Neural crest cell (in vitro differentiated cells): ENCODE measurements at regions not wholly inside any gene's neighbourhood (a gene's known extent, or its start where the extent isn't known, plus 50 kb on each side); places are given as distances from the start of the nearest gene placed in this dataset.

Source experiments
- DNase-seq: peaks from one replicate; pipeline ENCODE4 v3.0.0; 2021; ENCODE audit warnings: low read depth, mixed read lengths, low spot score
- H3K27ac Mint-ChIP-seq: one replicate; pipeline ENCODE4 v1.8.0; 2021; ENCODE audit warnings: mild to moderate bottlenecking, mixed read lengths; ENCODE audit not compliant: unreplicated experiment
- H3K27me3 Mint-ChIP-seq: 2 replicates; pipeline ENCODE4 v1.8.0; 2021; ENCODE audit warnings: low read depth, mild to moderate bottlenecking, mixed read lengths
- H3K36me3 Mint-ChIP-seq: 2 replicates; pipeline ENCODE4 v1.8.0; 2021; ENCODE audit warnings: low read depth, mild to moderate bottlenecking, mixed read lengths
- H3K4me1 Mint-ChIP-seq: 2 replicates; pipeline ENCODE4 v1.8.0; 2021; ENCODE audit warnings: mixed read lengths
- H3K4me3 Mint-ChIP-seq: one replicate; pipeline ENCODE4 v1.8.0; 2021; ENCODE audit warnings: mild to moderate bottlenecking, mixed read lengths
- H3K9me3 Mint-ChIP-seq: 2 replicates; pipeline ENCODE4 v1.8.0; 2021; ENCODE audit warnings: mixed read lengths
- CTCF ChIP-seq: fragments of 200-600 bp; sonication (generic); conservative IDR thresholded peaks from 2 replicates; pipeline ENCODE4 v1.5.0; 2021; ENCODE audit warnings: antibody characterized with exemption, mild to moderate bottlenecking

DNA sequence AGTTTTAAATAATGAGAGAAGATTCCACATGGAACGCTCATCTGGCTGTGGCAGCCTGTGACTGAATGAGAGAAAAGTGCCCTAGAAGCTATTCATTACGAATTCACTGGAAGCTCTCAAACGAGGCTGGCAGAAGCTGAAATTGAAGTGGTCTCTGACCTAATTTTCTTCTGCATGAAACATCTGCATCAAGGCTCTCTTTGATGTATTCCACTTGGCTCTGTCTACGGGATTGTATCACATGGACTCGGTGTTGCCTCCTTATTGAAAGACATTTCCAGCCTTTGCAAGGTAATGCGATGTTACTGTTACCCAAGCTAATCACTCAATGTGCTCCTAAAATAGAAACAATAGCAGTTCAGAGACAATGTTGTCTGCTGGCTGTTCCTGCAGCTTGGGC lies 246.9 kb upstream of the ZNF462 start:
- Mint-ChIP-seq H3K36me3 (peaks cover 3% of the 10 kb centered on the region), H3K4me1 (peaks cover 44% of the 10 kb centered on the region), H3K4me3 (no peak overlapping the region), H3K27me3 (peaks cover 4% of the 10 kb centered on the region), H3K27ac (no peak overlapping the region), H3K9me3 (peaks cover 5% of the 10 kb centered on the region)
- no peak for DNase-seq
- TF ChIP-seq CTCF = no peak

DNA sequence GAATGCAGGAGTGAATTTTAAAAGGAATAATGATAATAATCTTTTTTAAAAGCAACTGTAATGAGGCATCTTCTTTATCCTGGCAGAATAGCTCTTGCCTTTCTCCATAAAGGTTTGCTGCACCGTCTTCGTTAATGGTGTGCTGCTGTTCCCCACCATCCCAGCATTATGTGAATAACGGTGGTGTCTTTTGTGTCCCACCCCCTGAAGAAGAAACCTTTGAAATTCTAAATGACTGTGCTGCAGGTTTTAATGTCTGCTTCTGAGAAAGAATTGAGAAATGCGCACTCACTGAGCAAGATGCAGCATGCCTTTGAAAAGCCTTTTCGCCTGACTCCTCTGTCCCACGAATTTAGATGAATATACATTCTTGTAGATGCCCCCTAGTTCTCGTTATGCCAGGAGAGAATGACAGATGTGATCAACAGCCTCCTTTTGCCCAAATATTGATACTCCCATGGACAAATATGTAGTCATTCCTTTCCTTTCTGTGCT lies 246.1 kb upstream of the ZNF462 start:
- Mint-ChIP-seq H3K9me3 (peaks cover 2% of the 10 kb centered on the region), H3K27ac (no peak overlapping the region), H3K36me3 (no peaks in the 10 kb centered on the region), H3K4me1 (peaks cover 53% of the 10 kb centered on the region), H3K27me3 (peaks cover 4% of the 10 kb centered on the region), H3K4me3 (no peak overlapping the region)
- TF ChIP-seq CTCF = no peak
- DNase-seq = no peak

DNA sequence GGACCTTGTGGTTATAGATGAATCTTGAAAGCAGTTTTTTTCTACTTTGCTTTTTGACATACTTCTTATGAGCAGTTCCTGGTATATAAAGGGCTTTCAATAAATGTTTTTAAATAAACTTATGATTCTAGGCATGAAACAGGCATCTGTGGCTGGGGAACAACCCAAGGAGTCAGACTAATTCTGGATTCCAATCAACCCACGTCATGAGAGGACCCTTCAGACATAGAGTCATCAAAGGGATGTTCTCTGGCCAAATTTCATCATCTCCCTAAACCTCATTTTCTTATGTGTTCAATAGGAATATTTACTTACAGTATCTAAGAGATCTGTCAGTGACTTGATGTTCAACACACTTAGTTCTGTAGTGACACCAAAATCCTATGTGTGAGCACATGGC lies 243.8 kb upstream of the ZNF462 start:
- DNase-seq = no peak
- no peak overlapping the region for H3K27ac Mint-ChIP-seq
- no peak overlapping the region for H3K4me3 Mint-ChIP-seq
- peaks cover 6% of the 10 kb centered on the region for H3K27me3 Mint-ChIP-seq
- no peaks in the 10 kb centered on the region for H3K9me3 Mint-ChIP-seq
- no peaks in the 10 kb centered on the region for H3K36me3 Mint-ChIP-seq
- peaks cover 63% of the 10 kb centered on the region for H3K4me1 Mint-ChIP-seq
- no peak for TF ChIP-seq CTCF

GRCh38 chr9:106620081-106620480 lies 242.9 kb upstream of the ZNF462 start:
- Mint-ChIP-seq H3K9me3 (no peaks in the 10 kb centered on the region), H3K4me3 (no peak overlapping the region), H3K4me1 (peaks cover 54% of the 10 kb centered on the region), H3K27ac (no peak overlapping the region), H3K27me3 (peaks cover 6% of the 10 kb centered on the region), H3K36me3 (no peaks in the 10 kb centered on the region)
- no peak for DNase-seq
- no peak for TF ChIP-seq CTCF

DNA sequence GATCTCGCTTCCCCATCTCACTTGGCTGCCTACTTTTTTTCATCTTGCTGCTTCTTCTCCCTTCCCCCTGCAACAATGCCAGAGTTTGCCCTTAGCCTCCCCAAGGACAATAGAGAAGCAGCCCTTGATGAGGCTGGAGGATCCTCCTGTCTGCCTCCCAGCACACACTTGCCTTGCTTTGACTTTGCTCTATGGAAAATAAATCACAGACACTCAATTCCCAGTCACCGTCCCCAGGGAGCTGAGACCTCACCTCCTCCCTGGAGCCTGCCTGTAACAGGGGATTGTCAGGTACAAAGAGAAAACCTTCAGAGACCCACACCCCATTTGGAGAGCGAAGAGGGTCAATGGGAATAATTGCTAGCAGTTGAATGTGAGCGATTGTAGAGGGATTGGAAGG lies 242.1 kb upstream of the ZNF462 start:
- Mint-ChIP-seq H3K4me1 (peaks cover 47% of the 10 kb centered on the region), H3K27ac (peak overlapping the region; percentile 93), H3K4me3 (peak overlapping the region; percentile 73), H3K27me3 (peaks cover 6% of the 10 kb centered on the region), H3K9me3 (no peaks in the 10 kb centered on the region), H3K36me3 (no peaks in the 10 kb centered on the region)
- DNase-seq = no peak
- no peak for TF ChIP-seq CTCF
